Prostate gland (tissue), 2 donors: ENCODE measurements at regions not wholly inside any gene's neighbourhood (a gene's known extent, or its start where the extent isn't known, plus 50 kb on each side); places are given as distances from the start of the nearest gene placed in this dataset.

Experiments
- POLR2A ChIP-seq: fragments of 450-650 bp; IDR thresholded peaks from one replicate; pipeline ENCODE4 v1.6.1; 2016; ENCODE audit warnings: antibody characterized with exemption, mild to moderate bottlenecking
- TF ChIP-seq, protein P1 (sequence below), 4 experiments: fragments of 200-600 bp in 2 of 4; fragments of 450-650 bp in 2 of 4; sonication (generic) in 2 of 4; IDR thresholded peaks; 1 replicate in 3 of 4; 2 replicates in 1 of 4; pipeline ENCODE4 v1.5.1; 2016 to 2019; ENCODE audit warnings: antibody characterized with exemption in 4 of 4, mild to moderate bottlenecking in 2 of 4, moderate library complexity in 2 of 4

DNA sequence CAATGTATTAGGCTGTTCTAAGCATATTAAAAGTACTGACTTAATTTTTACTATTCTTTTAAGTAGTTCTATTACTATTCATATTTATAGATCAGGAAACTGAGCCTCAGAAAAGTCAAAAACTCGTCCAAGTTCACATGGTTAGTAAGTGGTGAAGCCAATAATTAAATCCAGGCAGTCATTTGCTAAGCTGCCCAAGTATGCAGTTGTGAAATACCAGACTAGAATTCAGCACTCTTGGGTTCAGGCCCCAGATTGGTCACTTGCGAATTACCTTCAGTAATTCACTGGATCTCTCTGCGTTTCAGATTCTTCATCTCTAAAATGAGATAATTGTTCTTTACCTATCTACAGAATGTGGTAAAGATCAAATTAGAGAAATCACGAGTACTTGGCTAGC lies 161.9 kb upstream of the CADPS start:
- TF ChIP-seq, protein P1, sequence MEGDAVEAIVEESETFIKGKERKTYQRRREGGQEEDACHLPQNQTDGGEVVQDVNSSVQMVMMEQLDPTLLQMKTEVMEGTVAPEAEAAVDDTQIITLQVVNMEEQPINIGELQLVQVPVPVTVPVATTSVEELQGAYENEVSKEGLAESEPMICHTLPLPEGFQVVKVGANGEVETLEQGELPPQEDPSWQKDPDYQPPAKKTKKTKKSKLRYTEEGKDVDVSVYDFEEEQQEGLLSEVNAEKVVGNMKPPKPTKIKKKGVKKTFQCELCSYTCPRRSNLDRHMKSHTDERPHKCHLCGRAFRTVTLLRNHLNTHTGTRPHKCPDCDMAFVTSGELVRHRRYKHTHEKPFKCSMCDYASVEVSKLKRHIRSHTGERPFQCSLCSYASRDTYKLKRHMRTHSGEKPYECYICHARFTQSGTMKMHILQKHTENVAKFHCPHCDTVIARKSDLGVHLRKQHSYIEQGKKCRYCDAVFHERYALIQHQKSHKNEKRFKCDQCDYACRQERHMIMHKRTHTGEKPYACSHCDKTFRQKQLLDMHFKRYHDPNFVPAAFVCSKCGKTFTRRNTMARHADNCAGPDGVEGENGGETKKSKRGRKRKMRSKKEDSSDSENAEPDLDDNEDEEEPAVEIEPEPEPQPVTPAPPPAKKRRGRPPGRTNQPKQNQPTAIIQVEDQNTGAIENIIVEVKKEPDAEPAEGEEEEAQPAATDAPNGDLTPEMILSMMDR (IDR thresholded peaks at IDR 0.05): no peak
- TF ChIP-seq POLR2A: no peak
